ENCODE measurements at regions not wholly inside any gene's neighbourhood (a gene's known extent, or its start where the extent isn't known, plus 50 kb on each side); places are given as distances from the start of the nearest gene placed in this dataset.
"Not testable (repeated sequence)": the region's sequence is repeated elsewhere in the genome, so short reads cannot be mapped to it uniquely, and the experiment has no call there.

GRCh38 chr10:46720386-46720785 is 141.5 kb downstream of the SYT15 start:
- H3K36me3 ChIP-seq; H3K9me3 ChIP-seq; H3K27me3 ChIP-seq; DNase-seq; H3K4me3 ChIP-seq; H3K27ac ChIP-seq; H3K4me1 ChIP-seq; intact Hi-C loops (cut with DNase I; ENCODE audit: low total_unique reads): not testable (repeated sequence)

DNA sequence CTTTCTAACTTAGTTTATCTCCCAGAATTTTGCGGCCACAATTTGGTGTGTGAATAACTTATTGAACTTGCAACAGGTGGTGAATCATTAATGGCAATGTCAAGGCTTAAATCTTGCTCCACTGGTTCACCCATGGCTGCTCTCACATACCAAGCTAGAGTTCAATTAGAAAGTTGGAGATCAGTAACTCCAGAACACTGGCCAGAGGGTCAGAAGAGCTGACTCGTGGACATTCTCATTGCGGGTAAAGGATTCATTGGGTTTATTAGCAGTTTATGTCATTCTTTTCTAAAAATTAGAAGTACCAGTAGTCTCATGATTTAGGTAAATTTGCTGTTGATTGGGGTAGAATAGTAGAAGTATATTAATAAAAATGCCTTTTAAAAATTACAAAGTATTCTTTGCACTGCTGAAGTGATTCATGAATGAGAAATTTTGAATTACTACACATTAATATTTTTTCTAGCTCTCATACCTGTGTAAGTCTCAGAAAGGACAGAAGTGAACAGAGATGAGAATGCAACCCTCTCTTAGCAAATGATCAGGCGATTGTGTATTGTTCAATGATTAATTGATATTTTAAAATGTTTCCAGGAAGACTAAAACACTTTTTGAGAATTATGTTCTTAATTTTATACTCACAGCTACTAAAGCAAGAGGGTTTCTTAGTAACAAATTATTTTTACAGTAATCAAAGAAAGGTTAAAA is 142.0 kb downstream of the SYT15 start:
- DNase-seq; H3K27me3 ChIP-seq; H3K4me3 ChIP-seq; intact Hi-C loops (cut with DNase I; ENCODE audit: low total_unique reads); H3K36me3 ChIP-seq; H3K27ac ChIP-seq; H3K9me3 ChIP-seq; H3K4me1 ChIP-seq: not testable (repeated sequence)

DNA sequence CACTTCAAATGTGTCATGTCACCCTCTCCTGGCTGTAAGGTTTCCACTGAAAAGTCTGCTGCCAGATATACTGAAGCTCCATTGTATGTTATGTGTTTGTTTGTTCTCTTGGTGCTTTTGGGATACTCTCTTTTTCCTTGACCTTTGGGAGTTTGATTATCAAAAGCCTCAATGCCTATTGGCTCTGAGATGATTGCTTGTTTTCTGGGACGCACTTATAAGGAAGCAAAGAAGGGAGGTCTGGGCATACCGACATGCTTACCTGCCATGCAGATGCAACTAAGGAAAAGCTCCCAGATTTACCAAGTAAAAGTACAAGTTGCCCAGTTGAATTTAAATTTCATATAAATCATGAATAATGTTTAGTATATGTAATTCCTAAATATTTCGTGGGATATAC is 145.3 kb downstream of the SYT15 start:
- H3K27ac ChIP-seq; intact Hi-C loops (cut with DNase I; ENCODE audit: low total_unique reads); H3K9me3 ChIP-seq; H3K27me3 ChIP-seq; H3K4me3 ChIP-seq; H3K4me1 ChIP-seq; DNase-seq; H3K36me3 ChIP-seq: not testable (repeated sequence)

- H3K36me3 ChIP-seq; H3K4me3 ChIP-seq; intact Hi-C loops (cut with DNase I; ENCODE audit: low total_unique reads); H3K9me3 ChIP-seq; H3K4me1 ChIP-seq; H3K27ac ChIP-seq; DNase-seq; H3K27me3 ChIP-seq: not testable (repeated sequence)
Measured at GRCh38 chr10:46728359-46728758, 149.4 kb downstream of the SYT15 start.

- H3K36me3 ChIP-seq; H3K4me3 ChIP-seq; DNase-seq; H3K27me3 ChIP-seq; H3K4me1 ChIP-seq; intact Hi-C loops (cut with DNase I; ENCODE audit: low total_unique reads); H3K27ac ChIP-seq; H3K9me3 ChIP-seq: not testable (repeated sequence)
Measured at GRCh38 chr10:46730729-46731128, 151.8 kb downstream of the SYT15 start.

- H3K4me3 ChIP-seq; H3K27ac ChIP-seq; intact Hi-C loops (cut with DNase I; ENCODE audit: low total_unique reads); H3K9me3 ChIP-seq; DNase-seq; H3K4me1 ChIP-seq; H3K36me3 ChIP-seq; H3K27me3 ChIP-seq: not testable (repeated sequence)
Measured at GRCh38 chr10:46733635-46734261, 154.8 kb downstream of the SYT15 start.

GRCh38 chr10:46734262-46734642 is 155.3 kb downstream of the SYT15 start:
- H3K36me3 ChIP-seq; DNase-seq; H3K9me3 ChIP-seq; intact Hi-C loops (cut with DNase I; ENCODE audit: low total_unique reads); H3K4me3 ChIP-seq; H3K27ac ChIP-seq; H3K4me1 ChIP-seq; H3K27me3 ChIP-seq: not testable (repeated sequence)

DNA sequence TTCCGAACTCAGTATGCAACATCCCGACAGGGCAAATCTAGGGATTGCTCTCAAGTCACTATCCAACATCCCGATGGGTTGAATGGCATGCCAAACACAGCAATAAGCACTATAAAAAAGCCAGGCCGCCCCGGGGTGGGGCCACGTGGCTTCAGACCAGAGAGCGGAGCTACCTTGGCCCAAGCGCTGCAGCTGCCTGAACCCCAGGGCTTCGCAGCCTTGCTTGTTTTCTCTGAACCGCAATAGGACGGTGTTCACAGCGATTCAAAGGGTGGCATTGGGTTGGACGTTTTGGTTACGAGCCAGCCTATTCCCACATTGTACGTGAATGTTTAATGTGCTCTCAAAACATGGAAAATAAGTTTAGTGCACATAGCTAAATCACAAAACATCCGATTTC is 161.0 kb downstream of the SYT15 start:
- H3K4me1 ChIP-seq; DNase-seq; intact Hi-C loops (cut with DNase I; ENCODE audit: low total_unique reads); H3K9me3 ChIP-seq; H3K36me3 ChIP-seq; H3K27ac ChIP-seq; H3K27me3 ChIP-seq; H3K4me3 ChIP-seq: not testable (repeated sequence)

GRCh38 chr10:46740368-46740767 is 161.4 kb downstream of the SYT15 start:
- H3K4me1 ChIP-seq, result not testable (repeated sequence)

GRCh38 chr10:46749003-46749402 is 162.2 kb upstream of the PTPN20 start:
- H3K27me3 ChIP-seq; DNase-seq; H3K36me3 ChIP-seq; H3K9me3 ChIP-seq; H3K27ac ChIP-seq; intact Hi-C loops (cut with DNase I; ENCODE audit: low total_unique reads); H3K4me3 ChIP-seq; H3K4me1 ChIP-seq: not testable (repeated sequence)

More at GRCh38 chr10:46740368-46740767, 161.4 kb downstream of the SYT15 start:
- DNase-seq; H3K4me3 ChIP-seq; H3K27ac ChIP-seq; H3K27me3 ChIP-seq; H3K36me3 ChIP-seq; H3K9me3 ChIP-seq; intact Hi-C loops (cut with DNase I; ENCODE audit: low total_unique reads): not testable (repeated sequence)

DNA sequence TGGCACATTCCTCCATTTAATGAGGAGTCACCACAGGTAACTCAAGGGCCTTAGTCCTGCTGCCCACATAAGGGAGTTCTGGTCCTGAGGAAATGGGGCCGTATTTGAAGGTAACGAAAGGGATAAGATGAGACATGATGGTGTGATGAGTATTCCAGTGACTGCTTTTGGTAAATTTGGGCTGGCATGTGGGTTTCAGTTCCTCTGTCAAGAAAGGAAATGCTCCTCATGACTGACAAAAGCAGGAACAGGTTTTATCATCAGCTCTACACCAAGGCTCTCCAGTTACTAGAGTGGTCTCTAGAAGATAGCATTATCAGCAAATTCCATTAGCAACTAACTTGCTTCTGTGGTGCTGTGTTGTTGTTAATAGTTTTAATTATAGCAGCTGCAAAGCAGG is 161.8 kb upstream of the PTPN20 start:
- intact Hi-C loops (cut with DNase I; ENCODE audit: low total_unique reads); H3K4me3 ChIP-seq; H3K27me3 ChIP-seq; H3K27ac ChIP-seq; H3K4me1 ChIP-seq; H3K36me3 ChIP-seq; H3K9me3 ChIP-seq; DNase-seq: not testable (repeated sequence)

GRCh38 chr10:46753763-46754162 is 157.5 kb upstream of the PTPN20 start:
- H3K27ac ChIP-seq; intact Hi-C loops (cut with DNase I; ENCODE audit: low total_unique reads); H3K9me3 ChIP-seq; H3K4me3 ChIP-seq; H3K4me1 ChIP-seq; H3K27me3 ChIP-seq; H3K36me3 ChIP-seq; DNase-seq: not testable (repeated sequence)

- H3K27ac ChIP-seq; H3K36me3 ChIP-seq; intact Hi-C loops (cut with DNase I; ENCODE audit: low total_unique reads); DNase-seq; H3K27me3 ChIP-seq; H3K4me3 ChIP-seq; H3K9me3 ChIP-seq; H3K4me1 ChIP-seq: not testable (repeated sequence)
Measured at GRCh38 chr10:46761471-46761870, 149.8 kb upstream of the PTPN20 start.
